Fibroblast of skin of abdomen (primary cell): ENCODE measurements at regions not wholly inside any gene's neighbourhood (a gene's known extent, or its start where the extent isn't known, plus 50 kb on each side); places are given as distances from the start of the nearest gene placed in this dataset.
A peak's percentile ranks its signal among the peaks of the same experiment; 100 is the strongest.

Experiments used
- DNase-seq: peaks from one replicate; pipeline ENCODE4 v3.0.0-alpha.2; 2013

GRCh38 chr9:115210699-115211098 lies 92.7 kb upstream of the TNC start:
- no peak for DNase-seq

GRCh38 chr9:115211413-115212124 lies 93.6 kb upstream of the TNC start:
- peak; percentile 89 for DNase-seq

GRCh38 chr9:115212125-115212605 lies 94.2 kb upstream of the TNC start:
- no peak for DNase-seq

DNA sequence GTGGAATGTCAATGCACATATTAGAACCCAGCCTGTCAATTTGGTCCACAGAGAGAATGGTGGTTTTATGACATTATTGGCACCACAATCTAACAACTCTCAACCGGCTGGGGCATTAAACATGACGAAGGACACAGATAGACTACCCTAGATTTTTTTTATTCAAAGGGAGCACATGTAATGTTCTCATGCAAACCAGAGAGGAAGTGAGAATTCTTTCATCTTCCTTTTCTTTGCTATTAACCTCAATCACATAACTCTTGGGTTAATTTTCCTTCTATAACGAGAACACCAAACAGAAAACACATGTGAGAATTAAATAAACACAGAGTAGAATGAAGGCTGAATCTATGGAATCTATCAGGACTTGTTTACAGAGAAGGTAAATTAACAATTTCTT lies 94.9 kb upstream of the TNC start:
- no peak for DNase-seq

DNA sequence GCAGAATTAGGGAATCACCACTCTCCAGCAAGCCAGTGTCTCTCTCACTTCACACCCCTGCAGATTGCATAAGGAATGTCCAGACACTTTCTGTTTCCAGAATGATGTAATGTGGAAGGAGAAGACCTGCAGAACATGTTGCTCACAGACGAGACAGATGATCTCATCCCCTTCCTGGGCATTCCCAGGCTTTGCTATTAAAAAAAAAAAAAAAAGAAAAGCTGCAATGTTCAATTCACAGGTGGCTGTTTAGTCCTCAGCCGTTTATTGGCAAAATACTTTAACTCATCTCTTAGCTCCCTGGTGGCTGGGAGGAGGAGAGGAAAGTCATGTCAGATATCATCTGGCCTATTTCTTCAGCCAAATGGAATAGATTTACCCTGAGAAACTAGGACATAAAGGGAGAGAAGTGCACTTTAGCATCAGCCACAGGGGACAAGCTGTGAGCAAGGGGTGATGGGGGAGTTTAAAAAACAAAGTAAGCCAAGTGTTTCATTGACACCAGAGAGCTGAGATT lies 95.9 kb upstream of the TNC start:
- peak; percentile 96 for DNase-seq

- DNase-seq, result no peak
Observed at GRCh38 chr9:115216873-115217272, 98.9 kb upstream of the TNC start.

DNA sequence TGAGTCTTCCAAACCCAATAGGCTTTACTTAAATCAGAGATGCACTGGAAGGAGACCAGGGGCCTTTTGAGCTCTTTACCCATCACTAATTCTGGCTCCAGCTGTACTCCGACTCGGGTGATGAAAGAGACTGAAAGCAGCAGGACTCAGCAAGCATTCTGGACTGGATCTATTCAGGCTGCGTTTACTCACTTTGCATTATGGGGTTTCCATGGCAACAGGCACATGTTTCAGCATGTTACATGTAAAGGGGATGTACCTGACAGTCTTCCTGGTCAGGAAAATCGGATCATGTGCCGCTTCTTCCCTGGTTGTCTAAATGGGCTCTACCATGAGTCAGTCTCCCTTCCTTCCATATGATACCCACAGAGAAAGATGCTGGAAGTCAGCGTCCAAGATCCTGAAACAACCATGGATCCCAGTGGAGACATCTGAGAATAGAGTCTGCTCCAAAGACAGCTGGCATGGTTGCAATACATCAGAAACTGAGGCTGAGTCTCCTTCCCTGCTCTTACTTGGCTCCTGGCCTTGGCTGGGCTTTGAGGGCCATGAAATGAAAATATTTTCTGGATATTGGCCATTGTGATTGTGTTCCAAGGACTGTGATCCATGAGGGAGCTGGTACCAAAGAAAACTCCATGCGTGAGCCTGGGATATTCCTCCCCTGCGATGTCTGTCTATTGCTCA lies 102.5 kb upstream of the TNC start:
- DNase-seq, result peak; percentile 84

DNA sequence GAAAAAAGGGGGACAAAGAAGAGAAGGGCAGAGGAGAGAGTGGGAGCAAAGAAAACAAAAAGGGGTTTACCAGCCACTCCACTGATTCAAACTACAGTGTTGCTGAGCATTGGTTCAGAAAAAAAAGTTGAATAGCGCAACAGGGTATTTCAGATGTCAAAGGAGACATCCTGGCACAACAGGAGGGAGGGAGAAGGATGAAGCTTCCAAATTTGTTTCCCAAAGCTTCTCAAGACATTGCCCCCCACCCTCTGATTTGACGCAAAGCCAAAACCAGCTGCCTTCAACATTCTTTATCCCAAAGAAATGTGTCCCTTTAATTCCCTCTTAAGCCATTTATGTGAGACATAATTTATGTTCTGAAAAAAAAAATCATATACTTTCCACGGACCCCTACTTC lies 105.5 kb upstream of the TNC start:
- no peak for DNase-seq

GRCh38 chr9:115225459-115226116 lies 107.6 kb upstream of the TNC start:
- no peak for DNase-seq

DNA sequence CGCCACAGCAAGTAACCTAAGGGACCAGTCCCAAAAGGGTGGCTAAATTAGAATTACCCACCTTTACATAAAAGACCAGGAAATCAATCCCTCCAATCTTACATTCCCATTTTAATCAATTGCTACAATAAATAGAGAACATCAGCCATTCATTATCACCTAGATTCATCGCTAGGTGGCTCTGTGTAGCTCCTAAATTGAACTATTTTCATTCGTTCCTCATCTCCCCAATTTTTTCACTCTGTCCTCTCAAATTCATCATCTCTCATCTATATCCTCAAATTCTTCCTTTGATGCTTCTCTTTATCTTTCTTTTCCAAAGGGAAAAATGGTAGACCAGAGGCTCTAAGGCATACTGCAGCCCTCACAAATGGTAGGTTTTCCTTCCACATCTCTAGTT lies 108.2 kb upstream of the TNC start:
- no peak for DNase-seq

DNA sequence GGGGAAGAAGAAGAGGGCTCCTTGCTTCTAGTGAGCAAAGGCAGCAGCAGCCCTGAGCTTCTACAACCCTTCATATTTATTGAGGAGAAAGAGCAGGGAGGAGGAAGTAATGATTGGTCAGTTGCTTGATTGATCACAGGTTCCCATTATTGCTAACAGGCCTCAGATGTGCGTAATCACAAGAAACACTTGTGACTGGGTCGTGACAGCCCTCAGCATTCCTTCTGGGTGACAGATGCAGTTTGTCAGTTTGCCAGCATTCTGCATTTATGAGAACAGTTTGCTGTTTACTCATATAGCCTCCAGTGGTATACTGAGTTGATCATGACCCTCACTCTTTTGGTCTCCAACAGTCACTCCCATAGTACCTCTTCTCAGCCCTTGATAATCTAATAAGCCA lies 111.5 kb upstream of the TNC start:
- DNase-seq, result peak; percentile 39

- DNase-seq, result no peak
Observed at GRCh38 chr9:115230924-115231515, 113.1 kb upstream of the TNC start.

GRCh38 chr9:115232181-115232774 lies 114.3 kb upstream of the TNC start:
- no peak for DNase-seq

- DNase-seq, result peak; percentile 89
Observed at GRCh38 chr9:115234094-115234493, 116.1 kb upstream of the TNC start.

- DNase-seq, result no peak
Observed at GRCh38 chr9:115235221-115235620, 117.3 kb upstream of the TNC start.

- peak; percentile 57 for DNase-seq
Observed at GRCh38 chr9:115237385-115237998, 119.5 kb upstream of the TNC start.

DNA sequence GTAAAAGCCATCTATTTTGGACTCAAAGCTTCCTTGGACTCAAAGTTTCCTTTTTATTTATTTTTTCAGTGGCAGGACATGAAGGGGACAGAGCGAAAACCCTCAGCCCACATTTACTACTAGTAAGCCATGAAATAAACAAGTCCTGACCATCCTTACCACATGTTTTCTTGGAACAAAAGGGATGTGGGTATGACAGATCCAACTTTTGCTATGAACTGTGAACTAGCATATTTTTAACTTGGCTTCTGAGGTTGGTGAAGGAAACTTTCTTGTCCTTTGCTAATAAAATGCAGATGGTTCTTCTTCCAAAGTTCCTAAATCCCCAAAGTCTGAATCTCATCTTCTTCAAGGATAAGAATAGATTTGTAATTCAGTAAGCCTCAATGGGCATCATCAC lies 122.7 kb upstream of the TNC start:
- DNase-seq, result no peak

GRCh38 chr9:115241641-115242040 lies 123.7 kb upstream of the TNC start:
- DNase-seq, result no peak

DNA sequence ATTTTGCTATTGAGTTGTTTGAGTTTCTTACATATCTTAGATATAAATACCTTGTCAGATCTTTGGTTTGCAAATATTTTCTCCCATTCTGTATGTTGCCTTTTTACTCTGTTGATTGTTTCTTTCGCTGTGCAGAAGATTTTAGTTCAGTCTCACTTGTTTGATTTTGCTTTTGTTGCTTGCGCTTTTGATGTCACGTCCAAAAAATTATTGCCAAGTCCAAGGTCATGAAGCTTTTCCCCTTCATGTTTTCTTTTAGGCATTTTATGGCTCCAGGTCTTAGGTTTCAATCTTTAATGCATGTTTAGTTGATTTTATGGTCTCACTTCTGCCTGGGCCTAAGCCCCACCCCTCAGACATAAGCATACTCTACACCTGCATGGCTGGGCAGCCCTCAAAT lies 131.5 kb upstream of the TNC start:
- no peak for DNase-seq

DNA sequence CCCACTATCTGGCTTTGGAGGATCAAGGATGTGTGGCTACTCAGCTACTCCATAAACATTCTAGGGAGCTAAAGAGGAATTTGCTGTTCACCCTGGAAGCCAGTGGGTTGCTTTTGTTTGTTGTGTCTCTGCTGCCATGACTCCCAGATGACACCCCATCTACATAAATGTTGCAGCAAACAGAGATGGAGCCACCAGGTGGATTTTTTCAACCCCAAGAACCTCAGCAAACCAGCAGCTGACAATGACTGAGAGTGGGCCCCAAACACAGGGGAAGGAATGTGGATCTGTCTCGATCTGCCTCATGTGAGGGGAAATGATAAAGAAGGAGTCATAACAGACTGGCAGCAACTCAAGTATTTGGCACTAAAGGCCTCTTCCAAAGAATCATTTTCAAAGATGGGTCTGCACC lies 132.7 kb upstream of the TNC start:
- DNase-seq, result peak; percentile 97

GRCh38 chr9:115254287-115255180 lies 136.6 kb upstream of the TNC start:
- peak; percentile 39 for DNase-seq
